HL-60 (cell line): ENCODE measurements at regions not wholly inside any gene's neighbourhood (a gene's known extent, or its start where the extent isn't known, plus 50 kb on each side); places are given as distances from the start of the nearest gene placed in this dataset.

Experiments
- DNase-seq, 2 experiments: peaks; one replicate each; pipeline ENCODE4 v3.0.0-alpha.2; 2010 to 2020; ENCODE audit warnings: low read depth in 1 of 2, low spot score in 1 of 2
- H3K27ac ChIP-seq: fragments of 250-450 bp; sonication (Bioruptor Pico); replicated peaks from 2 replicates; pipeline ENCODE4 v1.5.1; 2020; ENCODE audit warnings: mild to moderate bottlenecking, moderate library complexity
- H3K27me3 ChIP-seq: fragments of 250-450 bp; sonication (Bioruptor Pico); 2 replicates; pipeline ENCODE4 v1.5.1; 2021; ENCODE audit warnings: mild to moderate bottlenecking, moderate library complexity; ENCODE audit not compliant: insufficient read depth, poor library complexity, severe bottlenecking
- H3K4me3 ChIP-seq: replicated peaks from 2 replicates; pipeline ENCODE4 v1.5.1; 2011; ENCODE audit warnings: mild to moderate bottlenecking, control low read depth, low read length; ENCODE audit not compliant: insufficient read depth
- CTCF ChIP-seq: IDR thresholded peaks from one replicate; pipeline ENCODE4 v1.5.1; 2011; ENCODE audit warnings: low read length, control low read depth, inconsistent platforms; ENCODE audit not compliant: insufficient read depth
- GABPA ChIP-seq: IDR thresholded peaks from 2 replicates; pipeline ENCODE4 v1.6.1; 2012; ENCODE audit warnings: low read depth
- POLR2AphosphoS5 ChIP-seq: IDR thresholded peaks from 2 replicates; pipeline ENCODE4 v1.6.1; 2012; ENCODE audit warnings: low read depth
- REST ChIP-seq: IDR thresholded peaks from 2 replicates; pipeline ENCODE4 v1.6.1; 2012; ENCODE audit warnings: low read depth; ENCODE audit not compliant: insufficient replicate concordance
- SPI1 ChIP-seq: IDR thresholded peaks from 2 replicates; pipeline ENCODE4 v1.6.1; 2012; ENCODE audit warnings: low read depth, mild to moderate bottlenecking, borderline replicate concordance

- Histone ChIP-seq H3K27ac (no peak overlapping the region), H3K4me3 (no peak overlapping the region), H3K27me3 (no peaks in the 10 kb centered on the region)
- TF ChIP-seq GABPA (no peak), POLR2AphosphoS5 (no peak), CTCF (no peak), REST (no peak), SPI1 (no peak)
- DNase-seq: no peak
Observed at GRCh38 chr13:94780421-94780820, 68.1 kb upstream of the SOX21 start.

GRCh38 chr13:94778986-94779385 lies 66.6 kb upstream of the SOX21 start:
- no peak overlapping the region for H3K27ac ChIP-seq
- DNase-seq: no peak
- no peaks in the 10 kb centered on the region for H3K27me3 ChIP-seq
- TF ChIP-seq REST: no peak
- no peak for TF ChIP-seq POLR2AphosphoS5
- no peak overlapping the region for H3K4me3 ChIP-seq

GRCh38 chr13:94778585-94778984 lies 66.2 kb upstream of the SOX21 start:
- DNase-seq: no peak
- Histone ChIP-seq H3K27me3 (no peaks in the 10 kb centered on the region), H3K4me3 (no peak overlapping the region), H3K27ac (no peak overlapping the region)
- TF ChIP-seq GABPA: no peak
- no peak for TF ChIP-seq REST
- TF ChIP-seq CTCF: no peak
- no peak for TF ChIP-seq POLR2AphosphoS5
- no peak for TF ChIP-seq SPI1

GRCh38 chr13:94776956-94777355 lies 64.6 kb upstream of the SOX21 start:
- no peak for DNase-seq
- TF ChIP-seq SPI1 (no peak), CTCF (no peak), GABPA (no peak), POLR2AphosphoS5 (no peak), REST (no peak)
- Histone ChIP-seq H3K27ac (no peak overlapping the region), H3K27me3 (peaks cover 7% of the 10 kb centered on the region), H3K4me3 (no peak overlapping the region)
